ENCODE measurements at regions not wholly inside any gene's neighbourhood (a gene's known extent, or its start where the extent isn't known, plus 50 kb on each side); places are given as distances from the start of the nearest gene placed in this dataset.

DNA sequence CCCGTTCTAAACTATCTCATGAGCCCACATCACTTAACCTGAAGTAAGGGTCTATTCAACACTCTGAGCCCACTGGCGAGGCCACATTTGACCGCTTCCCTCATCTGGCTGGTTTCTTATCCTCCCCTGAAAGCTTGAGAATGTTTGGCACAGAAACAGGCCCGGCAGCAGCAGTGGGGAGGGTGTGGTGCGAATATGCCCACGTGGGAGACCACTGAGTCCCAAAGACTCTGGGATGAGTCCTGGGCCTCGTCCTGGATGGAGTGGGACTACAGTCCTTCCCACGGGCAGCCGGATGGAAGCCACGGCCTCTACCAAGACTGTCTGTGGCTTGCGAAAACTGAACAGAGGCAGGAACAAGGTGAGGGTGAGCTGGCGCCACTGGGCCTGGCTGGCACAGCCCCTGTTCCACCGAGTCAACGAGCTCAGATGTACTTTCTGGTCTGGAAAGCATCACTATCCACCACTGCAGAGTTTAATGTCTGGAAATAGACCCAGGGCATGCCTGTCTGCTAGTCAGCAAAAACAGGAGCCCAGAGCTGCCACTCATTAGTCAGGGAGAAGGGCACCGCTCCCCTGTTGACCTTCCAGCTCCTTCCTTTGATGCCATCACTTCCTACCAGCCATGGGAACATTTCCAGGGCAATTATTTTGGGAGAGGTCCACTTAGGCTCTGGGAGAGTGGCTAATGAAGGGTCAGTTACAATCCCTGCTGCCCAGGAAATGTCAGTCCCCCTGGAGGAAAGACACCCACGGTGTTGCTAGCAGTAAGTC is 386.6 kb downstream of the MATN1 start:
- no peak for DNase-seq (ENCODE audit: low read depth in 2 of 2, low spot score in 1 of 2)

DNA sequence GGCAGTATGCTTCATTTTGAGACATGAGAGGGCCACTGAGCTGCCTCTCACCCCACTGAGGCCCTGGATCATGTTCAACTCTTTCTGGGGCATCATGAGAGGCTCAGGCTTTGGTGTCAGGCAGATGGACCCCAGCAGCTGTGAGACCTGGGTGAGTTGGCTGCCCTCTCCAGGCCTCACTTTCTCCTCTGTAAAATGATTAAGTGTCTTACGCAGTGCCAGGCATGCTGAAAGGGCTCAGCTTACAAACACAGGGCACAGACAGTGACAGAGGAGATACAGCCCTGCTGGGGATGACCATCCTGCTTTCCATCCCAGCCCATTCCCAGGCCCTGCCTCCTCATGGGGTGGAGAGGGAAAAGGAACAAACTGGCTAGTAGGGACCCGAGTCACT is 387.4 kb downstream of the MATN1 start:
- no peak for DNase-seq (ENCODE audit: low read depth in 2 of 2, low spot score in 1 of 2)

DNA sequence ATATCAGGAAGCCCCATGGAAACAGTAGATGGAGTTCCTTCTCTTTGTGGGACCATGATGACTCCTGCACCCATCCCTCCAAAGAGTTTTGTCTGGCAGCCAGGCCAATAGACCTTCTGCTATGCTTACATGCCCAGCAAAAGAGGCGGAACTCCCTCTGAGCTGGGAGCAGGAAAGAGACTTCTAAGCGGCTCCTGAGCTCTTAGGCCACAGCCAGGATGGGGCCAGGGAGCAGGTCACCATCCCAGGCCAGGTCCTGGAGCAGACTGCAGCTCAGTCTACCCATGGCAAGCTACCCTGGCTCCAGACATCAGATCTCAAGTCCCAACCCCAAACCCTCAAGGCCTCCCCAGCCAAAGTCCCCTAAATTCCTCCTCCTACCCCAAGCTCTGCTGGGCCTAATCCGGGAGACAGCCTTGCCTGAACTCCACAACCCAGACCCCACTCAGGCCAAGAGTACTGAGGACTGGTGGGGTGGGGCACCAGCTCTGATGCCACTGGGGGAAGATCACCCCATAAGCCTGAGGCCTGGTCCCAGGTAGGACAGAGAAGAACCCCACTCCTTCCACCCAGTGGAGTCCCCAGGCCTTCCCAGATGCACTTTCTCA is 387.9 kb downstream of the MATN1 start:
- DNase-seq (ENCODE audit: low read depth in 2 of 2, low spot score in 1 of 2) = no peak

DNA sequence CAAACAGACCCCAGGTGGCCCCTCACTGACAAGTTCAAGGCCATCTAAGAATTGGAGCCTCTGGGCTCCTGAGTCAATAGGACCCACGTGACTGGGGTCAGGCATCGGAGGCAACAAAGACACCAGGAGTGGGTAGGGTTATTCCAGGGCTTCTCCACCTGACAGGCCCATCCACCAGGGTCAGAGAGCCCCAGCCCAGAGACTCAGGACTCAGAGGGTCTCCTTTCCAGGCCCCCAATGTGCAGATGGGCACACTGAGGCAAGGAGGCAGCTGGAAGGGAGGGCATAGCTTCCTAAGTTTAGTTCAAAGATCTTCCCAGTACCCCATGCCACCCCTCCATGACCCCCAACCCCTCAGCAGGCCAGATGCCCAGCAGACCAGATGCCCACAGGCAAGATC is 388.6 kb downstream of the MATN1 start:
- no peak for DNase-seq (ENCODE audit: low read depth in 2 of 2, low spot score in 1 of 2)

- no peak for DNase-seq (ENCODE audit: low read depth in 2 of 2, low spot score in 1 of 2)
These were observed 391.0 kb downstream of the MATN1 start for GRCh38 chr1:30332116-30333094.

GRCh38 chr1:30331415-30332065 is 391.8 kb downstream of the MATN1 start:
- no peak for DNase-seq (ENCODE audit: low read depth in 2 of 2, low spot score in 1 of 2)

GRCh38 chr1:30330644-30331043 is 392.7 kb downstream of the MATN1 start:
- DNase-seq (ENCODE audit: low read depth in 2 of 2, low spot score in 1 of 2) = no peak

- DNase-seq (ENCODE audit: low read depth in 2 of 2, low spot score in 1 of 2) = no peak
These were observed 393.4 kb downstream of the MATN1 start for GRCh38 chr1:30329802-30330557.

GRCh38 chr1:30329263-30329753 is 394.1 kb downstream of the MATN1 start:
- no peak for DNase-seq (ENCODE audit: low read depth in 2 of 2, low spot score in 1 of 2)

DNA sequence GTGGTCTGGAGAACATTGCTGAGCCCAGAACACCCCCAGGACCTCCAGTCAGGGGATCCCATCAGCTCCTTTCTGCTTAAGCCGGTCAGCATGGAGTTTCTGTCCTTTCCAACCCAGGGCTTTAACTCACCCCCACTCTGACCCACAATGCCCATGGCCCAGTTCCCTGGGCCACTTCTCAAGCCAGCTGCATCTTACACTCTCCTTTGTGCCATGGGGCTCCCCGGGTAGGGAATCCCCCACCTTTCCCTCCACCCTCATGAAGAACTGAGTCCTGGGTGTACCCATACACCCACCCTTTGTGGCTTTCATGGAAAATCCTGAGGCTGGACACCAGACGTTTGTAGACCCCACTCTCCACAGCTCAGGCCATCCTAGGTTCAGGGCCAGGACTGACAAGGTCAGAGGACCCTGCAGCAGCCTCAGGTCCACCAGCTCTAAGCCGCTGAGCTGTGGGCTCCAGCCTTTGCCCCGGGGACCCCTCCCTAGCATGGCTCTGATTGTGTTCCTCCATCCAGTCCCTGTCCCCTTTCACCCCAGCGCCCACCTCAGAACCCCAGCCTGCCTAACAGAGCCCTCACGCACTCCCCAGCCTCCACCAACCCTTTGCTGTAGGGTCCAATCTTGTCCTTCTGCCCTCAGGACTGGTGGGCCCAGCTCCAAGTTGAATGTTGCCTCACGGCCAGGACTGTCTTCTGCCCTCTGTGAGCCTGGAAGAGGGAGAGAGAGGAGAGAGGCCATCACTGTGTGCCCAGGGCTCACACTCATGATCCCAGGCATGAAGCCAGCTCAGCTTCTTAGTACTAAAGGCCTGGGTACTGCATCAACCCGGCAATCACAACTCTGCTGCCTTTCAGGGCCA is 394.8 kb downstream of the MATN1 start:
- DNase-seq (ENCODE audit: low read depth in 2 of 2, low spot score in 1 of 2) = no peak

GRCh38 chr1:30328100-30328370 is 395.4 kb downstream of the MATN1 start:
- DNase-seq (ENCODE audit: low read depth in 2 of 2, low spot score in 1 of 2) = no peak

GRCh38 chr1:30327370-30328099 is 395.9 kb downstream of the MATN1 start:
- no peak for DNase-seq (ENCODE audit: low read depth in 2 of 2, low spot score in 1 of 2)

- no peak for DNase-seq (ENCODE audit: low read depth in 2 of 2, low spot score in 1 of 2)
These were observed 397.4 kb downstream of the MATN1 start for GRCh38 chr1:30325999-30326398.

DNA sequence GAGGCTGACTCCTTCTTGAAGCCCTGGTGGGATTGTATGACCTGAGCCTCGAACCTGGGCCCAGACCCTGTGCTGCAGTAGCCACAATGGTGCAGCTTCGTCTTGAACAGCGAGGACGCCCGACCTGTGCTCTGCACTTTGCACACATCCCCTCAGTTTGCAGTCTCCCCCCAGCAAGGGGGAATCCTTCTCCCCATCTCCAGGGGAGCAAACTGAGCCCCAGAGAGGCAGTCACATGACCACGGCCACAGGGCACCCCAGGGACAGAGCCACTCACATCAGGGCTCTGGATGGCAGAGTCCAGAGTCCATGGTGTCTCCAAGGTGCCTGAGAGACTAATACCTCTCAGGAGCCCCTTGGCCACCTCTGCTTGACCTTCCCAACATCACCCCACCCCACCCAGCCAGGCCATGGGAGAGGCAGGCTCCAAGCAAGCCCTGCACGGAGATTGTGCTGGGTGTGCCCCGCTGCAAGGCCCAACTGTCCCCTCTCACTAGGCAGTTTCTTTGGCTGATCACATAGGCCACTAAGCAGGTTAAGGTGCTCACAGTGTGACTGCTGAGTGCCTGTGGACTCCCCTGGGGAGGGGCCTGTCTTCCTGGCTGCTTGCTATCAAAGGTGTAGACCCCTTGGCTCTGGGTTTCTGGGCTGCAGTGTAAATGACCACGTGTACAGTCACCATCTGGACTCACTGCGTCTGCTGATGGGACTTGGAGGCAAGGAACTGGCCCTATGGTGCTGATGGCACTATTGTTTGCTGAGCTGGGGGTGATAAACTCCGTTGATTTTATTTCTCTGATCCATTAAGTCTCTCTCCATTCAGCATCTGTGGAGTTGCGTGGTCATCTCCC is 398.1 kb downstream of the MATN1 start:
- DNase-seq (ENCODE audit: low read depth in 2 of 2, low spot score in 1 of 2) = no peak

- no peak for DNase-seq (ENCODE audit: low read depth in 2 of 2, low spot score in 1 of 2)
These were observed 398.9 kb downstream of the MATN1 start for GRCh38 chr1:30324251-30325084.

- no peak for DNase-seq (ENCODE audit: low read depth in 2 of 2, low spot score in 1 of 2)
These were observed 399.5 kb downstream of the MATN1 start for GRCh38 chr1:30323841-30324240.

- no peak for DNase-seq (ENCODE audit: low read depth in 2 of 2, low spot score in 1 of 2)
These were observed 400.0 kb downstream of the MATN1 start for GRCh38 chr1:30323352-30323751.

All from stimulated activated CD8-positive, alpha-beta memory T cell treated with anti-CD3 and anti-CD28 coated beads, Interleukin-4, amount 100 ng/mL, for 1 hour (primary cell).